ENCODE measurements at regions not wholly inside any gene's neighbourhood (a gene's known extent, or its start where the extent isn't known, plus 50 kb on each side); places are given as distances from the start of the nearest gene placed in this dataset.

DNA sequence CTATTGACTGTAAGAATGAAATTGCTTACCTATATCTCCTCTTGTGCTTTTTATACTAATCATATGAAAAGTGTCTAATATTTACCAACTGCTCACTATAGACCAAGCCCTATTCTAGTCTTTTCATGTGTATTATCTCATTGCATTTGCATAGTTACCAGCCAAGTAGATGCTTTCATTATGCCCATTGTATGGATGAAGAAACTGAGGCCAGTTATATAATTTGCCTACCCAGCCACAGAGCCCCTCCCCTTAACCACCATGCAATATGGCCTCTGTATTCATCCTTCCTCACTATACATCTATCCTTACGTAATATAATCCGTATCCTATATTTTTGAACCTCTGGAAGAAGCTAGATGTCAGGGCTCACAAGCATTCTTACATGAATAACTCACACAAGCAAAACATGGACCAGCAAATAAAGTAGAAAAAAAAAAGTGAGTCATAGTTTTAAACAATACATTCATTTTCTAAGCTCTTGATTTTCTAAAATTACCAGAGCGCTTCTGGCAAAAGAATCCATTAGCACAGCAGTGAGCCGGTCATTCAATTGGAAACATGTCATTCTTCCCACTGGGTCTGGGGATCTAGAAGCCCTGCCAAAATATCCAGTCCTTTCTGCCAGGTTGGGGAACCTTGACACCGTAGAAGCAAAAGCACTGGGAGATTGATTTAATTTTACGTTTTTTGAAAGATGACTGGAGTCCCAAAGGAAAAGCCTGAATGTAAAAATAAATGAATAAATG is 80.0 kb downstream of the C11orf91 start:
- no peak for DNase-seq (ENCODE audit: low read depth, low spot score)

DNA sequence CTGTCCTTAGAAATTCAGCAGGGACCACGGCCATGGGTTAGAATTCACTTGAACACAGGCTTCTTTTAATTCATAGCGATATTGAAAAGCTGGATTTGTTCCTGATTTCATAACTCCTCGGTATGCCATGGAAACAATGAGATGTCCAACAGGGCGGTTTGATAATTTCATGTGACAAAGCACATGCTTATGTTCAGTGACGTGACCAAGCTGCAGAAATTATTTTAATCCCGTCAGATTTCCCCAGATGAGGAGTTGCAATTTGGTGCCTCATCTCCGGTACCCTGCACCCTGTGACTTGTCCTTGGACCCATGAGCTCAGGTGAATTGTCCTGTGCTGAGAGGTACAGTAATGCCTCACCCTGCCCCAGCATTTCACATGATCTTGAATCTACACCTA is 81.7 kb downstream of the C11orf91 start:
- H3K36me3 ChIP-seq (ENCODE audit: insufficient read depth, low read length), result no peaks in the 10 kb centered on the region
- no peak overlapping the region for H3K27ac ChIP-seq
- no peak for TF ChIP-seq EZH2 (IDR thresholded peaks at IDR 0.05)
- no peak for TF ChIP-seq FOXP2 (optimal IDR thresholded peaks at IDR 0.05; ENCODE audit: control extremely low read depth, extremely low read length, insufficient read depth)
- no peak for TF ChIP-seq POLR2AphosphoS5 (IDR thresholded peaks at IDR 0.05; ENCODE audit: borderline replicate concordance, low read depth, low read length)
- H3K9me3 ChIP-seq (ENCODE audit: low read depth, low read length), result no peaks in the 10 kb centered on the region
- no peak overlapping the region; the same call in 1 of the 2 replicates for H3K4me3 ChIP-seq
- no peak for DNase-seq (ENCODE audit: low read depth, low spot score)
- H3K9ac ChIP-seq (ENCODE audit: insufficient read length), result no peak overlapping the region

More for the DNA sequence above, 80.0 kb downstream of the C11orf91 start:
- no peaks in the 10 kb centered on the region for H3K9me3 ChIP-seq (ENCODE audit: low read depth, low read length)
- H3K36me3 ChIP-seq (ENCODE audit: insufficient read depth, low read length), result no peaks in the 10 kb centered on the region
- H3K4me3 ChIP-seq, result no peak overlapping the region
- no peak overlapping the region for H3K9ac ChIP-seq (ENCODE audit: insufficient read length)
- no peak for TF ChIP-seq FOXP2 (optimal IDR thresholded peaks at IDR 0.05; ENCODE audit: control extremely low read depth, extremely low read length, insufficient read depth)
- TF ChIP-seq POLR2AphosphoS5 (IDR thresholded peaks at IDR 0.05; ENCODE audit: borderline replicate concordance, low read depth, low read length), result no peak
- TF ChIP-seq EZH2 (IDR thresholded peaks at IDR 0.05), result no peak
- H3K27ac ChIP-seq, result no peak overlapping the region

DNA sequence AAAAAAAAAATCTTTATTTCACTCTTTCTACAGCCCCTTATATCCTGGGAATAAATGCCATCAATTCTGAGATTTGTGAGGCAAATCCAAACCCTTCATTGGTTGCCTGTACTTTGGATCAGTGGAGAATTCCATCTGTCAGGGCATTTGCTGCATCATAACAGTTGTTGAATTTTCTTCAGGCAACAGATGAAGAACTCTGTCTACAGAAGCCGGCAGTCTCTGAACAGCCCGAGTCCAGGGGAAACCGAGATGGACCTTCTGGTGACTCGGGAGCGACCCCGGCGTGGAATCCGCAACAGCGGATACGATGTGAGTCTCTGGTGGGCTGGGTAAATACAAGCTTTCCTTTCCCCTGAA is 82.3 kb downstream of the C11orf91 start:
- Histone ChIP-seq H3K9me3 (ENCODE audit: low read depth, low read length) (no peaks in the 10 kb centered on the region), H3K36me3 (ENCODE audit: insufficient read depth, low read length) (no peaks in the 10 kb centered on the region), H3K9ac (ENCODE audit: insufficient read length) (no peak overlapping the region), H3K27ac (no peak overlapping the region), H3K4me3 (no peak overlapping the region)
- DNase-seq (ENCODE audit: low read depth, low spot score), result no peak
- TF ChIP-seq FOXP2 (optimal IDR thresholded peaks at IDR 0.05; ENCODE audit: control extremely low read depth, extremely low read length, insufficient read depth) (no peak), EZH2 (IDR thresholded peaks at IDR 0.05) (no peak), POLR2AphosphoS5 (IDR thresholded peaks at IDR 0.05; ENCODE audit: borderline replicate concordance, low read depth, low read length) (no peak)

GRCh38 chr11:33617672-33618350 is 82.8 kb downstream of the C11orf91 start:
- no peak for TF ChIP-seq POLR2AphosphoS5 (IDR thresholded peaks at IDR 0.05; ENCODE audit: borderline replicate concordance, low read depth, low read length)
- TF ChIP-seq EZH2 (IDR thresholded peaks at IDR 0.05), result no peak
- TF ChIP-seq FOXP2 (optimal IDR thresholded peaks at IDR 0.05; ENCODE audit: control extremely low read depth, extremely low read length, insufficient read depth), result no peak
- H3K36me3 ChIP-seq (ENCODE audit: insufficient read depth, low read length), result no peaks in the 10 kb centered on the region
- no peaks in the 10 kb centered on the region for H3K9me3 ChIP-seq (ENCODE audit: low read depth, low read length)
- H3K4me3 ChIP-seq, result no peak overlapping the region
- no peak for DNase-seq (ENCODE audit: low read depth, low spot score)
- no peak overlapping the region for H3K27ac ChIP-seq
- no peak overlapping the region for H3K9ac ChIP-seq (ENCODE audit: insufficient read length)

DNA sequence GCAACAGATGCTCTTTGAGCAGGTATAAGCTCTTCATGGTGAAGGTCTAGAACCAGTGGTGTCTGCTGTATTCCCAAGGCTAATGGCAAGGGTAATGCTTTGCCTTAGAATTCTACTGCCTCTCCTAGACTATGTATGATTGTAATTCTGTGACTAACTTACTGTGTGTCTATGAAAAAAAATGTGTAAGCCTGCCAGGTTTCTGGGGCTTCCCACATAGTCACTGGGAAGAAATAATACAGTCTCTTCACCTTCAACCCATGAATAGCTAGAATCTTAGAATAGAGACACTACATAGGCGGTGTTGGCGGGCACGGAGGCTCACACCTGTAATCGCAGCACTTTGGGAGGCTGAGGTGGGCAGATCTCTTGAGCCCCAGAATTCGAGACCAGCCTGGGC is 84.1 kb downstream of the C11orf91 start:
- no peak overlapping the region for H3K4me3 ChIP-seq
- no peak for TF ChIP-seq POLR2AphosphoS5 (IDR thresholded peaks at IDR 0.05; ENCODE audit: borderline replicate concordance, low read depth, low read length)
- TF ChIP-seq FOXP2 (optimal IDR thresholded peaks at IDR 0.05; ENCODE audit: control extremely low read depth, extremely low read length, insufficient read depth), result no peak
- TF ChIP-seq EZH2 (IDR thresholded peaks at IDR 0.05), result no peak
- no peak overlapping the region for H3K27ac ChIP-seq
- H3K36me3 ChIP-seq (ENCODE audit: insufficient read depth, low read length), result no peaks in the 10 kb centered on the region
- no peak for DNase-seq (ENCODE audit: low read depth, low spot score)
- H3K9me3 ChIP-seq (ENCODE audit: low read depth, low read length), result no peaks in the 10 kb centered on the region
- H3K9ac ChIP-seq (ENCODE audit: insufficient read length), result no peak overlapping the region

- Histone ChIP-seq H3K4me3 (no peak overlapping the region), H3K36me3 (ENCODE audit: insufficient read depth, low read length) (no peaks in the 10 kb centered on the region)
Observed at GRCh38 chr11:33615751-33616150, 84.9 kb downstream of the C11orf91 start.

DNA sequence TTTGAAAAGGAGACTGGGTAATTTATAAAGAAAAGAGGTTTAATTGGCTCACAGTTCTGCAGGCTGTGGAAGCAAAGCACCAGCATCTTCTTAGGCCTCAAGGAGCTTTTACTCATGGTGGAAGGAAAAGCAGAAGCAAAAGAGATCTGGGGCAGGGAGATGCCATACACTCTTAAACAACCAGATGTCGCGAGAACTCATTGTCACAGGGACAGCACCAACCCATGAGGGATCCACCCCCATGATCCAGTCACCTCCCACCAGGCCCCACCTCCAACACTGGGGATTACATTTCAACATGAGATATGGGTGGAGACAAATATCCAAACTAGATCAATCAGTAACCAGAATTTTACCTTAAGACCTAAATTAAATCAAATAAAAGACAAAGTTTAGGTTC is 87.2 kb downstream of the C11orf91 start:
- Histone ChIP-seq H3K9me3 (ENCODE audit: low read depth, low read length) (no peaks in the 10 kb centered on the region), H3K36me3 (ENCODE audit: insufficient read depth, low read length) (no peaks in the 10 kb centered on the region), H3K27ac (no peak overlapping the region), H3K4me3 (no peak overlapping the region), H3K9ac (ENCODE audit: insufficient read length) (no peak overlapping the region)
- DNase-seq (ENCODE audit: low read depth, low spot score), result no peak
- TF ChIP-seq EZH2 (IDR thresholded peaks at IDR 0.05) (no peak), POLR2AphosphoS5 (IDR thresholded peaks at IDR 0.05; ENCODE audit: borderline replicate concordance, low read depth, low read length) (no peak), FOXP2 (optimal IDR thresholded peaks at IDR 0.05; ENCODE audit: control extremely low read depth, extremely low read length, insufficient read depth) (no peak)

More at GRCh38 chr11:33615751-33616150, 84.9 kb downstream of the C11orf91 start:
- H3K9me3 ChIP-seq (ENCODE audit: low read depth, low read length), result no peaks in the 10 kb centered on the region
- no peak overlapping the region for H3K27ac ChIP-seq
- no peak for DNase-seq (ENCODE audit: low read depth, low spot score)
- TF ChIP-seq FOXP2 (optimal IDR thresholded peaks at IDR 0.05; ENCODE audit: control extremely low read depth, extremely low read length, insufficient read depth), result no peak
- no peak for TF ChIP-seq POLR2AphosphoS5 (IDR thresholded peaks at IDR 0.05; ENCODE audit: borderline replicate concordance, low read depth, low read length)
- no peak for TF ChIP-seq EZH2 (IDR thresholded peaks at IDR 0.05)
- H3K9ac ChIP-seq (ENCODE audit: insufficient read length), result no peak overlapping the region

DNA sequence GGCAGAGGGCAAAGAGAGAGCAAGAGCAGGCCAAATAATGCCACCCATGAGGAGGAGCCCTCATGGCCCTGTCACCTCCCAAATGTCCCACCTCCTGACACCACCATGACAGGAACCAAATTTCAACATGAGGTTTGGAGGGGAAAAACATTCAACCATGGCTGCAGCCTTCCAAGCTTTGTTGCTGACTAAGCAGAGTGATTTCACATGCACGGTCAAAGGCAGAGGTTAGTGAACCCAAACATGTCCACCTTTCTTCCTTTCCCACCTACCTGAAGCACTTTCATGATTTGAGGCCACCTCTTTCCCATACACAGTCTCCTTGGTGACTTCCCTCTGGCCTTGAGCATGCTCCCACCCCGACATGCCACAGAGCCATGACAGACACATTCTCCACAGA is 89.7 kb downstream of the C11orf91 start:
- Histone ChIP-seq H3K9me3 (ENCODE audit: low read depth, low read length) (no peaks in the 10 kb centered on the region), H3K9ac (ENCODE audit: insufficient read length) (no peak overlapping the region), H3K36me3 (ENCODE audit: insufficient read depth, low read length) (no peaks in the 10 kb centered on the region)

More for the DNA sequence above, 89.7 kb downstream of the C11orf91 start:
- no peak overlapping the region for H3K27ac ChIP-seq
- TF ChIP-seq FOXP2 (optimal IDR thresholded peaks at IDR 0.05; ENCODE audit: control extremely low read depth, extremely low read length, insufficient read depth), result no peak
- TF ChIP-seq EZH2 (IDR thresholded peaks at IDR 0.05), result no peak
- TF ChIP-seq POLR2AphosphoS5 (IDR thresholded peaks at IDR 0.05; ENCODE audit: borderline replicate concordance, low read depth, low read length), result no peak
- no peak overlapping the region for H3K4me3 ChIP-seq
- no peak for DNase-seq (ENCODE audit: low read depth, low spot score)
